NCI-H748 (cell line): ENCODE measurements at regions not wholly inside any gene's neighbourhood (a gene's known extent, or its start where the extent isn't known, plus 50 kb on each side); places are given as distances from the start of the nearest gene placed in this dataset.
"Not testable (repeated sequence)": the region's sequence is repeated elsewhere in the genome, so short reads cannot be mapped to it uniquely, and the experiment has no call there.

Experiments
- DNase-seq: peaks from one replicate; lab custom pipeline; 2025; ENCODE audit not compliant: unreplicated experiment; lab: John Stamatoyannopoulos, UW

DNA sequence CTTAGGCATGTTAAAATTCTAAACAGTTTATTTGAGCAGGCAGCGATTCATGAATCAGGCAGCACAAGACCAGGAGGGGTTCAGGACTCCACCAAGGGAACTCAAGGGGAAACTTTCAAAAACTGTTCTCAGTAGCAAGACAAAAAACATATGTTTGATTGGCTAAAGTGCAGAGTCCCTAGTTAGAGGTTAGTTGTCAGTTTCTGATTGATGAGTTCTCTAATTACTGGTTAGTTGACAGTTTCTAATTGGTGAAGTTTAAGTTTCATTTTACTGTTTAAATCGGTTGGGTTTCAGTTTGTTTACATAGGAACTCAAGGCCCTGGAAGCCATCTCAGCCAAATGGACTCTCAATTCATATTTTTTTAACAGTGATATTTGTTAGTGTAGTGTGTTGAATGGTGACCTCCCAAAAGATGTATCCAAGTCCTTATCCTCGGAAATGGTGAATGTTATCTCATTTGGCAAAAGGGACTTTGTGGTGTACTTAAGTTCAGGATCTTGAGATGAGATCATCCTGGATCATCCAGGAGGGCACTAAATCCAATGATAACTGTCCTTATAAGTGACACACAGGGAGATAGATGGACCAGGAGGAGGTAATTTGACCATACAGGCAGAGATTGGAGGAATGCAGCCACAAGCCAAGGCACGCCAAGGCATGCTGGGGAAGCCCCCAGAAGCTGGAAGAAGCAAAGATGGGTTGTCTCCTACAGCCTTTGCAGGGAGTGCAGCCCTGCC is 219.2 kb upstream of the RAI14 start:
- DNase-seq: no peak

DNA sequence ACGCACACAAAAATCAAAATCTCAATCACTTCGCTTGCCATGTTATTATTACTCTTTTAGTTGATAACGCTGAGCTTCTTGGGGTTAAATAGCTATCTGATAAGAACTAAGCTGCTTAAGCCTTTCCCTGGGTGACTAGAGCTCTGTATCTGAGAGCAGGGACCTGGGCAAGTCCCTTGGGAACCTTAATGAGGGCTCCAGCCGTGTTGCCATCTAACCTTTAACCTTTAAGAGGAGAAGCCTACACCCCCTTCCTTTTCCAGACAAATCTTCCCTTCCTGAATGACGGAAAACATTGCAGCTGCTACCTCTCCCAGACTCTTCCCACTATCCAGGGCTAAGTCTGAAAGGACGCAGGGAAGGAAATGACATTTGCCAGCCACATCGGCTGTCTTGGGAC is 216.5 kb upstream of the RAI14 start:
- no peak for DNase-seq

DNA sequence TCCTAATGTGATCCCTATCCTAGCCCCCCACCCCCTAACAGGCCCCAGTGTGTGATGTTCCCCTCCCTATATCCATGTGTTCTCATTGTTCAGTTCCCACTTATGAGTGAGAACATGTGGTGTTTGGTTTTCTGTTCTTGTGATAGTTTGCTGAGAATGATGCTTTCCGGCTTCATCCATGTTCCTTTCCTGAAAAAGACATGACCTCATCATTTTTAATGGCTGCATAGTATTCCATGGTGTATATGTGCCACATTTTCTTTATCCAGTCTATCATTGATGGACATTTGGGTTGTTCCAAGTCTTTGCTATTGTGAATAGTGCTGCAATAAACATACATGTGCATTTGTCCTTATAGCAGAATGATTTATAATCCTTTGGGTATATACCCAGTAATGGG is 214.4 kb upstream of the RAI14 start:
- DNase-seq: not testable (repeated sequence)

DNA sequence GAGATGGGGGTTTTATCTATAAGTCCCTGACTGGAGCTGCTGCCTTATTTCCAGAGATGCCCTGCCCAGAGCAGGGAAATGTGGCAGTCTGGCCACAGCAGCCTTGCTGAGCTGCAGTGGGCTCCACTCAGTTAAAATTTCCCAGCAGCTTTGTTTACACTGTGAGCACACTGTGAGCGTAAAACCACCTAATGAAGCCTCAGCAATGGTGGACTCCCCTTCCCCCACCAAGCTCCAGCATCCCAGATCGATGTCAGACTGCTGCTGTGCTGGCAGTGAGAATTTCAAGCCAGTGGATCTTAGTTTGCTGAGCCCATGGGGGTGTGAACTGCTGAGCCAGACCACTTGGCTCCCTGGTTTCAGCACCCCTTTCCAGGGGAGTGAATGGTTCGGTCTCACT is 208.7 kb upstream of the RAI14 start:
- peak; percentile 86 for DNase-seq

DNA sequence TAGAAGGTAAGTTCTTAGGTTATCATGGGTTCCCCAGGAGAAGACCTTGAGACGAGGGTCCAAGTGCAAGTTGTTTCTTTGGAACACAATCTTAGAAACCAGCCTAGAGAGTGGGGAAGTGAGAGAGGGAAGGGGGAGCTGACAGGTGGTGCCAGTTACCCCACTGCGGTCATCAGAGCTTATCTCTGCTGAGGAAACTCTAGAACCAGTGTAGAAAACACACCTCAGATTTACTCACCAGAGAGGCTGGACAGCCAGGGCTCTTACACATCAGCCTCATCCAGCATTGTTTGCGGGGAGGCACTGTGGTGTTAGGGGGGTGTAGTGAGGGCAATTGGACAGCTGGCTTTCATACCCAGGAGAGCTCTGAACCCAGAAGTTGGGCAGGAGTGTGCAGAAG is 206.5 kb upstream of the RAI14 start:
- no peak for DNase-seq

DNA sequence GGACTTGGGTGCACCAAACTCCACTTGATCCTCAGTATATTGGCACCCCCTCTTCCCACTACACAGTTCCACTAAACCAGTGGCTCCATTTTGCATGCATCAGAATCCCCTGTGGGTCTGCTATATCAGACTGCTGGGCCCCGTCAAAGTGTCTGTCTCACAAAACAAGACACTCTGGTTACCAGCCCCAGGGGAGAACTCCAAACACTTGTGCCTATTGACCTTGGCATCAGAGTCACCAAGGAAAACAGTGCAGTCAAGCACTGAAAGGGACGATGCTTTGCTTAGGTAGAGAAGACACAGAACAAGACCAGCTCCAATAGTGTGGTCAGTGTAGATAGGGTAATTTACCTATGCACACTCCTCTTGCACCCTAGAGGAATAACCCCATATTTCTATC is 205.8 kb upstream of the RAI14 start:
- DNase-seq: peak; percentile 36

DNA sequence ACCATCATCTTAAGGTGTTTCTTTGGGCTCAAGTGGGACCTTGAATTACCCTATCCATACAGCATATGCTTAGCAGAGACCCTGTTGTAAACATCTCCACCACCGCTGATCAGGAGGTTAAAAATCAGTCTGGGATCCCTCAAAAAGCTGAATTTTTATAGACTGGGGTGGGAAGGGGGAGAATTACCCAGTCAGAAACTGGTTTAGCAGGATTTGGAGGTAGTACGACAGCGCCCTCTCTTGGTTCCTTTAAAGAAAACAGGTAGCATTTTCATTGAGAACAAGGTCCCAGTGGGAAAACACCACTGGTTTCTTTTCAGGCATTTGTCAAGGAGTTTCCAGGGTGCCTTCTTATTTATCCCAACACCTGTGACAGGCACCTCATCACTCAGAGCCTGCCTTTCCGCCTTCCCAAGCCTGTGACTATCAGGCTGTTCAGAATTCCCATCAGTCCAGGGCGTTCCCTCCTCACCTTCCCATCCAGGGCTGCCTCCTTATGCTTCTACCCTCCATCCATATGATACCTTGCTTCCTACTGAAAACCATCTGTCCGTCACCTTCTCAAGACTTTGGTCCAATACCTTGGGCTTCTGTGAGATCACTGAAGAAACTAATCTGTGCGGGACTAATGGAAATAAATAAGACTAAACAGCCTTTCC is 203.8 kb upstream of the RAI14 start:
- DNase-seq: peak; percentile 91

DNA sequence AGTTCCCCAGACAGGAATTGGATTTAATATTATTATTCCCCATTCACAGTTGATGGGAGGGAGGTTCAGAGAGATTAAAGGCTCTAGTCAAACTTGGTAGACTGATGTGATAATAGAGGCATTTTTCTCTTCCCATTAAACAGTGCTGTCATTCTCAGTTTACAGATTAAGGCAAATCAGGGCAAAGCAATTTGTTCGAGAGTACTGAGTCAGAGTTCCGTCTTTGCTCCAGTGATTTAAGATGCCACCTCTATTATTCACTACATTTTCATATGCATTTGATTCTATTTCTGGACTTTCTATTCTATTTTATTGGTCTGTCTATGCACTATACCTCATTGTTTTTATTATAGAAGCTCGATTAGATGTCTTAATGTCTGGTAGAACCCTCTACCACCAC is 201.0 kb upstream of the RAI14 start:
- no peak for DNase-seq

DNA sequence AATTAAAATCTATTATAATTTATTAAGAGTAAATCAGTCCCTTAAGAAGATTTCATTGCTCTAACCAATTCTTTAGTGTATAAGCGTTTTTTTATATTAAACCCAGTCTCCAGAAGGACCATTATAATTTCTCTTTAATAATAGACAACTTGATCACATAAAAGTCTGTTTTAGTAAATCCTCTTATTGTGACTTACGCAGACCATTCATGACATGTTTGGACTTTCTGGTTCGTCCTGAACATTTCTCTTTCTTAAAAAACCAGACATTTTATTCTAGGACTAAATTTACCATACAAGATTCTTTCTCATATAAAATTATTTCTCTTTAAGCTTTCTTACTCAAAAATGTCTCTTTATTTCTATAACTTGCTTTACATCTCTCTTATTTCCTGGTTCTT is 196.2 kb upstream of the RAI14 start:
- DNase-seq: no peak

DNA sequence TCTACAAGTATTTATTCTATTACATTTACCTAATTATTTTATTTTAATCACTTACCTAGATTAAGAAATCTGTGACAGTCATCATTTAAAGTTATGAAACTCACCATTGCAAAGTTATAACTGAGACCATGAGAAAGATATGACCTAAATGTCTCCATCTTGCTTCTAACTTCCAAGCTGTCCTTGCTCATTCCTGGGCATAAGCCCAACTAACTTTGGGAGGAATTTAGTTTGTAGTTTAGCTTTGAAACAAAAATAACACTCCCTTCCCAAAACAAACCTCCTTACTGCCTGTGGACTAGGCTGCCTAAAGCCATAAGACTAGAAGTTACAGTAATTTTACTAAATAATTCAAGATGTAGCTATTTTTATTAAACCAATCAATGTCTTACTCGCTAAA is 195.6 kb upstream of the RAI14 start:
- no peak for DNase-seq

DNA sequence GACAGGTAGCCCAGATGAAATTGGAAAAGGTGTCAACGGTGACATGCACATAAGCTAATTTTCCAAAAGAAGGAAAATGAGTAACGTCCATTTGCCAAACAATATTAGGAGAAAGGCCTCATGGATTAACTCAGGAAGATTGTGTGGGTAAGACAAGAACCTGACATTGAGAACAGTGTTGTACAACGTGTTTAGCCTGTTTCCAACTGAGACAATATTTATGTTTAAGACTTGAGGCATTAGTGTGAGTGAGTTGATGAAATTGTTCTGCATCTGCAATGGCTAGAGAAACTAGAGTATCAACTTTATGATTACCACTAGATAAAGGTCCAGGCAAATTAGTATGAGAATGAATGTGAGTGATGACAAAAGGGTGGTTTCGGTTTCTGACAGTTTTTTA is 191.3 kb upstream of the RAI14 start:
- DNase-seq: no peak

DNA sequence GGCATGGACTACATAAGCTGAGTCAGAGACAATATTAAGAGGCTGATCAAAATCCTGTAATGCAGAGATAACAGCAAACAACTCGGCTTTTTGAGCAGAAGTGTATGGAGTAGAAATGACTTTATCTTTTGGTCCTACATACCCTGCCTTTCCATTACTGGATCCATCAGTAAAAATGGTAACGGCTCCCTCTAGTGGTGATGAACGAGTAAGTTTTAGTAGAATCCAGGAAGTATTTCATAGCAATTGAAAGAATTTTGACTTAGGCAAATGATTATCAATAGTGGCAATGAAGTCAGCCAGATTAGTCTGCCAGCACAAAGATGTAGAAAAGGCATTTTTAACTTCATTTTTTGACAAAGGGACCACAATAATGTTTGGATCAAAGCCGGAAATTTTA is 190.8 kb upstream of the RAI14 start:
- DNase-seq: peak; percentile 78

DNA sequence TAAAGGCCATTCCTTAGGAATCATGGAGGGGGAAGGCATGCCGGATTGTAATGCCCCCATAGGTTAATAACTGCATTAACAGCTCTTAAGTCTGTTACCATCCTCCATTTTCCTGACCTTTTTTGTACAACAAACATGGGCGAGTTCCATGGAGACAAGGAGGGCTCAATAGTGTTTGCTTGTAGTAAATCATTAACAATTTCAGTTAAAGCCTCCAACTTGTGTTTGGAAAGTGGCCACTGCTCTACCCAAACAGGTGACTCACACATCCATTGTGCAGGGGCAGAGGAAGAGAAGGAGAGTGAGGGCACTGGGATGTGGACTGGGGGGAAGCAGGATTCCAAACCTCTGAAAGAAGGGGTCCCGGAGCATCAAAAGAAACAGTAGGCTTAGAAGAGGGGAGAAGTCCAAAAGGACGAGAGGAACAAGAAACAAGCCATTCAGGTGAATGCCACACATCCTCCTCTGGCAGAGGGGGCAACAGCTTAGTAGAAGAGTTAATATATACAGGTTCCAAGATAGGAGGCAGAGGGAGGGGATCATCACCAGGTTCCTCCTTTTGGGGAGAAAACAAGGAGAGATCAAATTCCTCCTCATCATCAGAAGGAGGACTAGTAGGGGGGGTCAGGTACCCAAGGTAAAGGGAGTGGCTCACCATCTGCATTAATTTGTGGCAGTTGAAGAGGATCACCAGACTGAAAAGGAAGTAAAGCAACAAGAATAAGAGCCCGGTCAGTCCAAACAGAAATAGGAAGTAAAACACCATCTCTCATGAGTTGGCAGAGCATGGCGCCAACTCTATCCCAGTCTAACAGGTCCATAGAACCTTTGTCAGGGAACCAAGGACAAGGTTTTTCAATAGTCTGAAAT is 189.4 kb upstream of the RAI14 start:
- not testable (repeated sequence) for DNase-seq

DNA sequence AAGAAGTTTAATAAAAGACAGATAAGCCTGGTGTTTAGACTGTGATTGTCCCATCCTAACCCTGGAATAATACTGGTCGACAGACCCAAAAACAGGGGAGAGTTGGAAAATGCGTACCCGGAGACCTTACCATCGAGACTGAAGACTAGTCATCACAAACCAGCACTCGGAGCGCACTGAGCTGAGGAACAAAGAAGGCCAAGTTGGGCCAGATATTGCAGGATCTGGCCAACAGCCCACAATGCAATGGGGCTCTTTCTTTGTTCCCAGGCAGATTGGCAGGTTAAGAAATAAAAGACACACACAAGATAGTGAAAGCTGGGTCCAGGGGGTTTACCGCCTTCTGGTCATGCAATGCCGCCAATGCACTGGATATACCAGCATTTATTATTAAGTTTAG is 188.7 kb upstream of the RAI14 start:
- DNase-seq: no peak

DNA sequence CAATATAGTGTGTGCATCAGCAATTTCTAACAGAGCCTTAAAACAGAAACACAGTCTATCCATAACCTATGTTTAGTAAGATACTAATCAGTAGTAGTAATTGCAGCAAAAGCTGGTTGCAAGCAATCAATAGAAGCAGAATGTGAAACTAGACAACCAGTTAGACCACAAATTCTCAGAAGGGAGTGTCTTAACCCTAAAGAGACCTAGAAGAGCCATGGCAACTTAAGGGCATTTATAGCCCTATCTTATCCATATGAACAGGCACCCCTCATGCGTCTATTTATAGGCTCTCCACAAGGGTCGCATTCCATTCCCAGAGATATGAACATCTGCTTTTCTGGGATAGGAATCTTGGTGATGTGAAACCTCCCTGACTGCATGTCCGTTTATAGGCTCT is 188.1 kb upstream of the RAI14 start:
- not testable (repeated sequence) for DNase-seq

DNA sequence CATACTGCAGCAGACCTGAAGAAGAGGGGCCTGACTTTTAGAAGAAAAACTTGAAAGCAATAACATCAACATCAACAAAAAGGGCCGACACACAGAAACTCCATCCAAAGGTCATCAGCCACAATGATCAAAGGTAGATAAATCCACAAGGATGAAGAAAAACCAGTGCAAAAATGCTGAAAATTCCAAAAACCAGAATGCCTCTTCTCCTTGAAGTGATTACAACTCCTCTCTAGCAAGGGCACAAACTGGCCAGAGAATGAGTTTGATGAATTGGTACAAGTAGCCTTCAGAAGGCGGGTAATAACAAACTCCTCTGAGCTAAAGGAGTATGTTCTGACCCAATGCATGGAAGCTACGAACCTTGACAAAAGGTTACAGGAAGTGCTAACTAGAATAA is 186.2 kb upstream of the RAI14 start:
- DNase-seq: no peak

DNA sequence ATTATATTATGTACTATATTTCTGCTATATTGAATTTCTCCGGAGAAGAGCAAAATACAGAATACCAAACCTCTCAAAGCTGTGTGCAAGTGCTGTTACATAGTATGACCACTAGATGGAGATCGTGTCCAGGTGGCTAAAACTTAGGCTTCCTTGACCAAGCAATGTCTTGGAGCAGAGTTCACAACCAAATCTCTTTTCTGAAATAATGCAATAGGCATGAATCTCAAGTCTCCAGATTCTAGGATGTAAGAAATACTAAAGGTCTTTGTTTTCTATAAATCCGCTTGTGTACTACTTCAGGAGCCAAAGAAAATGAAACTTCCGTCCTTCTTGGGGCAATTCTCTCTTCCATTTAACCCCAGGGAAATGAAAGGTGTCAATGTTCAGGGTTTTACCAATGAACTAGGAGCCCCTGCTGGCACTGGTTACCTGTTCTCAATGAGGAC is 181.5 kb upstream of the RAI14 start:
- DNase-seq: peak; percentile 81

DNA sequence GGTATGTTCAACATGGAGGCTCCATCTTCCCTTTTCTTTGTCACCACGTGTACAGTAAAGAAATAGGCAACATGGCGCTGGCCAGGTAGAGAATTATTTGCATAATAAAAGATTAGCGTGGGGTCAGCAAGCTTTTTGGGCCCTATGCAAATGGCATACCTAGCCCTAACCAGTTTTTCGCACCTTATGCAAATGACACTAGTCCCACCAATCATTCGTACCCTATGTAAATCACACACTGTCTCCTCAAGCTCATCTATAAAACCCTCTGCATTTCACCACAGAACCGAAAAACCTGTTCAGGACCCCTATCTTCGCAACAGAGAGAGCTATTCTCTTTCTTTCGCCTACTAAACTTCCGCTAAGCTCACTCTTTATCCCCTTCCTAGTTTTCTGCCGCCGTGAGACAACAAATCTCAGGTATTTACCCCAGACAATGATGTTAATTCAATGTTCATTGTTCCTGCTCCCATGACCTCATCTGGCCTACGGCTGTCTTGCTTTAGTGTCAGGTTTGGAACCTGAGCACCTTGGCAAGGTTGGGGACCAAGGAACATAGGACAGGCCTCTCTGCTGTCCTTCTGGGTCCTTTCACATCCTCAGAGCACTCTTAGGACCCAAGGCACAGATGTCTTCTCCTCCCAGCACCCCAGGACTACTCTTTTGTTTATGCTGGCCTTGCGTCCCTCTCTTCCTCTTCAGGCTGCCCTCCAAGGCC is 180.7 kb upstream of the RAI14 start:
- no peak for DNase-seq

DNA sequence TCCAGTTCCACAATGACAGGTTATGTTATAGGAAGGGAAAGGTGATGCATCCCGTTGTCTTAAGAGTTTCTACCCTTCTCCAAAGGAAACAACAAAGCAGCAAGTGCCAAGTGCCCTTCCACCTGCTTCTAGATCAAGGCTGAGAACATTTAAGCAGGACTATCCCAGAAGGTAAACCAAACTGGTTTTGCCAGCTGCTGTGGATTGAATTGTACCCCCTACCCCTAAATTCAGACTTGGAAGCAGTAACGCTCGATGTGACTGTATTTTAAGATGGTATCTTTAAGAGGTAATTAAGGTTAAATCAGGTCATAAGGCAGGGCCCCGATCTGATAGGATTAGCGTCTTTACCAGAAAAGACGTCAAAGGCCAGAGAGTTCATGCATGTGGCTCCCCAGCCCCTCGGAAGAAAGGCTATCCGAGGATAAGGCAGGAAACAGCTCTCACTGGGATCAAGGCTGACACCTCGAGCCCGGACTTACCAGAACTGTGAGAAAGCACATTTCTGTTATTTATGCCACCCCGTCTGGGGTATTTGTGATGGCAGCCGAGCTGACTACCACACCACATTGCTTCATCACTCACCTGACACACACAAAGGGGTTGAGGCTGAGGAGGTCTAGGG is 179.1 kb upstream of the RAI14 start:
- DNase-seq: no peak

DNA sequence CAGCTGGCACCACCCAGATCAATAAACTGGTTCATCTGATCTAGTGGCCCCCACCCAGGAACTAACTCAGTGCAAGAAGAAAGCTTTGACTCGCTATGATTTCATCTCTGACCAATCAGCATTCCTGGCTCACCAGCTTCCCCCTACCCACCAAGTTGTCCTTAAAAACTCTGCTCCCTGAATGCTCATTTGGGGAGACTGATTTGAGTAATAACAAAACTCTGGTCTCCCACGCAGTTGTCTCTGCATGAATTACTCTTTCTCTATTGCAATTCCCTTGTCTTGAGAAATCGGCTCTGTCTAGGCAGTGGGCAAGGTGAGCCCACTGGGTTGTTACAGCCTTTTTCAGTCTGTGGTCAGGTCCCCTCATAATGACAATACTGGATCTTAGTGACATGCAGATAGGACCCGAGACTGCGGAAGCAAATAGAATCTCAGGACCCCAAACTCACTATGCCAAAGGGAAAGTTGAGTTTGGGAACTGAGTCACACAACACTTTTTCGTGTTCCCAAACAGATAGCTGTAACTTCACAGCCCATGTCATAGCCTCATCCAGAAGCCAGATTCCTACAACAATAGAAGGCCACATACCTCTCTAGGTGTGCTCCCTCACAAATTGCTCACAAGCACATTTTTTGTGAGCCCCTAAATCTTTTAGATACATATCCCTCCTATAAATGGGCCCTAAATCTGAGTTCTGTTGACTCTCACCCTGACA is 175.2 kb upstream of the RAI14 start:
- no peak for DNase-seq
